Mammary epithelial cell (primary cell): ENCODE measurements at regions not wholly inside any gene's neighbourhood (a gene's known extent, or its start where the extent isn't known, plus 50 kb on each side); places are given as distances from the start of the nearest gene placed in this dataset.

Experiments used
- EZH2 ChIP-seq: IDR thresholded peaks from 2 replicates; pipeline ENCODE4 v1.6.1; 2012; ENCODE audit warnings: low read length, inconsistent platforms, borderline replicate concordance
- TF ChIP-seq, protein P1 (sequence below), 2 donors: IDR thresholded peaks in 1 of 2; conservative IDR thresholded peaks in 1 of 2; 2 replicates each; pipeline ENCODE4 v1.5.1; 2011 to 2012; ENCODE audit warnings: inconsistent platforms in 2 of 2, low read length in 2 of 2, mild to moderate bottlenecking in 2 of 2, control low read depth in 1 of 2, low read depth in 1 of 2; ENCODE audit not compliant: insufficient read depth in 1 of 2; ENCODE audit errors: extremely low read depth in 1 of 2

- no peak for TF ChIP-seq EZH2
- TF ChIP-seq, protein P1, sequence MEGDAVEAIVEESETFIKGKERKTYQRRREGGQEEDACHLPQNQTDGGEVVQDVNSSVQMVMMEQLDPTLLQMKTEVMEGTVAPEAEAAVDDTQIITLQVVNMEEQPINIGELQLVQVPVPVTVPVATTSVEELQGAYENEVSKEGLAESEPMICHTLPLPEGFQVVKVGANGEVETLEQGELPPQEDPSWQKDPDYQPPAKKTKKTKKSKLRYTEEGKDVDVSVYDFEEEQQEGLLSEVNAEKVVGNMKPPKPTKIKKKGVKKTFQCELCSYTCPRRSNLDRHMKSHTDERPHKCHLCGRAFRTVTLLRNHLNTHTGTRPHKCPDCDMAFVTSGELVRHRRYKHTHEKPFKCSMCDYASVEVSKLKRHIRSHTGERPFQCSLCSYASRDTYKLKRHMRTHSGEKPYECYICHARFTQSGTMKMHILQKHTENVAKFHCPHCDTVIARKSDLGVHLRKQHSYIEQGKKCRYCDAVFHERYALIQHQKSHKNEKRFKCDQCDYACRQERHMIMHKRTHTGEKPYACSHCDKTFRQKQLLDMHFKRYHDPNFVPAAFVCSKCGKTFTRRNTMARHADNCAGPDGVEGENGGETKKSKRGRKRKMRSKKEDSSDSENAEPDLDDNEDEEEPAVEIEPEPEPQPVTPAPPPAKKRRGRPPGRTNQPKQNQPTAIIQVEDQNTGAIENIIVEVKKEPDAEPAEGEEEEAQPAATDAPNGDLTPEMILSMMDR (conservative IDR thresholded peaks at IDR 0.05 in 1 of 2, IDR thresholded peaks at IDR 0.05 in 1 of 2; ENCODE audit: extremely low read depth in 1 of 2, insufficient read depth in 1 of 2, low read depth in 1 of 2, low read length in 2 of 2) = no peak
Measured at GRCh38 chr2:7490672-7491071, 573.5 kb downstream of the RNF144A start.
